MM.1S (cell line): ENCODE measurements at regions not wholly inside any gene's neighbourhood (a gene's known extent, or its start where the extent isn't known, plus 50 kb on each side); places are given as distances from the start of the nearest gene placed in this dataset.
"Not testable (repeated sequence)": the region's sequence is repeated elsewhere in the genome, so short reads cannot be mapped to it uniquely, and the experiment has no call there.

Source experiments
- EZH2 ChIP-seq: fragments of 300-600 bp; sonication (generic); optimal IDR thresholded peaks from 2 replicates; pipeline ENCODE3; 2017; ENCODE audit warnings: low read depth, mild to moderate bottlenecking, antibody characterized with exemption, low read length, mixed read lengths
- EZH2phosphoT487 ChIP-seq: fragments of 300-600 bp; sonication (generic); IDR thresholded peaks from 2 replicates; pipeline ENCODE4 v1.6.1; 2018; ENCODE audit warnings: antibody characterized with exemption, low read length
- TF ChIP-seq, protein P1 (sequence below): fragments of 300-600 bp; sonication (generic); IDR thresholded peaks from 2 replicates; pipeline ENCODE4 v1.5.1; 2016; ENCODE audit warnings: antibody characterized with exemption, low read length, mixed read lengths

DNA sequence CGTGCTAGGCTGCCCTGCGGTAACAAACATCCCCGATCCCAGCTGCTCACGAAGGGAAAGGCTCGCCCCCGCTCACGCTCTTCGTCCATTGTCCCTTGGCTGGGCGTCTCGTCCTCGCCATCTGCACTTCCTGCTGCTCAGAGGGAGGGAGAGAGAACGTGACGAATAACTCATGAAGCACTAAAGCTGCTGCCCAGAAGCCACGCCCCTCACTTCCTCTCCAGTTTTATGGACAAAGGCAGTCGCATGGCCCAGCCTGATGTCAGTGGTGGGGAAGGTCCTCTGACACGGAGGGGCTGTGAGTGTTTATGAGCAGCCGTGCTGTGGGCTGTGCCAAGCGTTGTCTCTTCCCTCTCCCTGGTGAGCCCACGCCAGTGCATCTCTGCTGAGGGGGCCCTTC lies 235.9 kb upstream of the SFSWAP start:
- TF ChIP-seq, protein P1, sequence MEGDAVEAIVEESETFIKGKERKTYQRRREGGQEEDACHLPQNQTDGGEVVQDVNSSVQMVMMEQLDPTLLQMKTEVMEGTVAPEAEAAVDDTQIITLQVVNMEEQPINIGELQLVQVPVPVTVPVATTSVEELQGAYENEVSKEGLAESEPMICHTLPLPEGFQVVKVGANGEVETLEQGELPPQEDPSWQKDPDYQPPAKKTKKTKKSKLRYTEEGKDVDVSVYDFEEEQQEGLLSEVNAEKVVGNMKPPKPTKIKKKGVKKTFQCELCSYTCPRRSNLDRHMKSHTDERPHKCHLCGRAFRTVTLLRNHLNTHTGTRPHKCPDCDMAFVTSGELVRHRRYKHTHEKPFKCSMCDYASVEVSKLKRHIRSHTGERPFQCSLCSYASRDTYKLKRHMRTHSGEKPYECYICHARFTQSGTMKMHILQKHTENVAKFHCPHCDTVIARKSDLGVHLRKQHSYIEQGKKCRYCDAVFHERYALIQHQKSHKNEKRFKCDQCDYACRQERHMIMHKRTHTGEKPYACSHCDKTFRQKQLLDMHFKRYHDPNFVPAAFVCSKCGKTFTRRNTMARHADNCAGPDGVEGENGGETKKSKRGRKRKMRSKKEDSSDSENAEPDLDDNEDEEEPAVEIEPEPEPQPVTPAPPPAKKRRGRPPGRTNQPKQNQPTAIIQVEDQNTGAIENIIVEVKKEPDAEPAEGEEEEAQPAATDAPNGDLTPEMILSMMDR: not testable (repeated sequence)
- TF ChIP-seq EZH2phosphoT487, EZH2: not testable (repeated sequence)
